Astrocyte (in vitro differentiated cells and primary cell): ENCODE measurements at regions not wholly inside any gene's neighbourhood (a gene's known extent, or its start where the extent isn't known, plus 50 kb on each side); places are given as distances from the start of the nearest gene placed in this dataset.

Experiments used
- CTCF ChIP-seq: IDR thresholded peaks from 2 replicates; pipeline ENCODE4 v1.5.1; 2011; ENCODE audit warnings: low read depth, mild to moderate bottlenecking, inconsistent platforms, low read length, moderate library complexity; ENCODE audit not compliant: insufficient read depth
- EZH2 ChIP-seq: IDR thresholded peaks from 2 replicates; pipeline ENCODE4 v1.6.1; 2012; ENCODE audit warnings: mild to moderate bottlenecking, low read length, inconsistent platforms; ENCODE audit not compliant: insufficient read depth

- TF ChIP-seq CTCF: no peak
- TF ChIP-seq EZH2: no peak
Observed at GRCh38 chr20:7496394-7496991, 443.8 kb downstream of the HAO1 start.
